ENCODE measurements at regions not wholly inside any gene's neighbourhood (a gene's known extent, or its start where the extent isn't known, plus 50 kb on each side); places are given as distances from the start of the nearest gene placed in this dataset.

GRCh38 chr2:195343942-195344530 lies 313.0 kb upstream of the SLC39A10 start:
- H3K4me2 ChIP-seq (ENCODE audit: control insufficient read depth, insufficient read depth): no peak overlapping the region
- TF ChIP-seq NFYB (IDR thresholded peaks at IDR 0.05; ENCODE audit: insufficient read depth, low read depth, low read length): no peak
- TF ChIP-seq MEF2B (IDR thresholded peaks at IDR 0.05; ENCODE audit: partially characterized antibody, poor library complexity, severe bottlenecking): no peak
- no peak for TF ChIP-seq NFYA (IDR thresholded peaks at IDR 0.05; ENCODE audit: borderline replicate concordance, low read depth, low read length)
- no peaks in the 10 kb centered on the region for H3K27me3 ChIP-seq (replicated peaks in 1 of 2; ENCODE audit: control insufficient read depth in 2 of 2, insufficient read depth in 2 of 2, low read length in 1 of 2)
- no peak overlapping the region for H2AFZ ChIP-seq (ENCODE audit: control insufficient read depth, low read depth, low read length)
- ChIA-PET RAD21 (ENCODE audit: unreplicated experiment) (no interaction called here), POLR2A (no interaction called here), SMC1A (ENCODE audit: uncharacterized antibody, unreplicated experiment) (no interaction called here), CTCF (interaction anchor here (0.6 kb wide), 1 partner anchor 10 kb away, joined by 3 read pairs; no protein-coding TSS in a partner anchor)
- H3K9me3 ChIP-seq (replicated peaks; ENCODE audit: control insufficient read depth, insufficient read depth, low read length): no peaks in the 10 kb centered on the region
- H3K9ac ChIP-seq (ENCODE audit: control insufficient read depth, insufficient read depth, low read length): no peak overlapping the region
- H3K4me3 ChIP-seq: no peak overlapping the region
- no peaks in the 10 kb centered on the region for H3K36me3 ChIP-seq (ENCODE audit: control insufficient read depth in 2 of 2, insufficient read depth in 2 of 2, low read length in 1 of 2)
- no peak overlapping the region for H3K27ac ChIP-seq (ENCODE audit: control insufficient read depth, insufficient read depth)
- no peaks in the 10 kb centered on the region for H3K4me1 ChIP-seq (ENCODE audit: control insufficient read depth, insufficient read depth, low read length)
- FAIRE-seq (no peak), ATAC-seq (no peak), DNase-seq (ENCODE audit: low read depth, low spot score) (no peak)
- in situ Hi-C loops (cut with MboI) (no loop called here), intact Hi-C loops (cut with micrococcal nuclease; ENCODE audit: unreplicated experiment) (no loop called here)
- 2% methylated on average over 5 of the region's 5 CpGs for WGBS (ENCODE audit: insufficient coverage, insufficient replicate concordance, low lambda C conversion rate, missing lambda C conversion rate)
- BruUV-seq (replicated peaks): no TSS peak
- no peaks in the 10 kb centered on the region for H4K20me1 ChIP-seq (ENCODE audit: control insufficient read depth, insufficient read depth)
- H3K79me2 ChIP-seq (ENCODE audit: control insufficient read depth, insufficient read depth, low read length): no peaks in the 10 kb centered on the region

GRCh38 chr2:195343540-195343939 lies 313.5 kb upstream of the SLC39A10 start:
- CTCF ChIA-PET: no interaction called here
- DNase-seq (ENCODE audit: low read depth, low spot score) (no peak), FAIRE-seq (no peak), ATAC-seq (peak; percentile 60)
- no peak for TF ChIP-seq YY1 (IDR thresholded peaks at IDR 0.05; ENCODE audit: low read depth, low read length)
- 0 out of 2 replicates have a peak, but pooled peaks have one; percentile 18 for TF ChIP-seq IKZF1 (conservative IDR thresholded peaks at IDR 0.05)
- TF ChIP-seq BACH1 (IDR thresholded peaks at IDR 0.05; ENCODE audit: borderline replicate concordance): no peak
- TF ChIP-seq SPI1 (IDR thresholded peaks at IDR 0.05; ENCODE audit: borderline replicate concordance, insufficient read depth, low read depth, low read length): peak; percentile 75
- no peak for TF ChIP-seq CEBPB (IDR thresholded peaks at IDR 0.05; ENCODE audit: borderline replicate concordance in 1 of 2, low read depth in 2 of 2, low read length in 2 of 2)
- no peak for TF ChIP-seq RUNX3 (IDR thresholded peaks at IDR 0.05; ENCODE audit: low read length)
- no peaks in the 10 kb centered on the region for H3K36me3 ChIP-seq (ENCODE audit: control insufficient read depth in 2 of 2, insufficient read depth in 2 of 2, low read length in 1 of 2)
- no peak overlapping the region for H2AFZ ChIP-seq (ENCODE audit: control insufficient read depth, low read depth, low read length)
- H3K4me3 ChIP-seq: no peak overlapping the region
- H3K9ac ChIP-seq (ENCODE audit: control insufficient read depth, insufficient read depth, low read length): no peak overlapping the region
- POLR2A ChIA-PET: no interaction called here
- WGBS (ENCODE audit: insufficient coverage, insufficient replicate concordance, low lambda C conversion rate, missing lambda C conversion rate): 55% methylated on average over 2 of the region's 2 CpGs
- H3K4me1 ChIP-seq (ENCODE audit: control insufficient read depth, insufficient read depth, low read length): no peaks in the 10 kb centered on the region
- RAD21 ChIA-PET (ENCODE audit: unreplicated experiment): no interaction called here
- in situ Hi-C loops (cut with MboI) (no loop called here), intact Hi-C loops (cut with micrococcal nuclease; ENCODE audit: unreplicated experiment) (no loop called here)
- H4K20me1 ChIP-seq (ENCODE audit: control insufficient read depth, insufficient read depth): no peaks in the 10 kb centered on the region
- H3K9me3 ChIP-seq (replicated peaks; ENCODE audit: control insufficient read depth, insufficient read depth, low read length): no peaks in the 10 kb centered on the region
- H3K27me3 ChIP-seq (replicated peaks in 1 of 2; ENCODE audit: control insufficient read depth in 2 of 2, insufficient read depth in 2 of 2, low read length in 1 of 2): no peaks in the 10 kb centered on the region
- no peaks in the 10 kb centered on the region for H3K79me2 ChIP-seq (ENCODE audit: control insufficient read depth, insufficient read depth, low read length)
- H3K27ac ChIP-seq (ENCODE audit: control insufficient read depth, insufficient read depth): no peak overlapping the region
- SMC1A ChIA-PET (ENCODE audit: uncharacterized antibody, unreplicated experiment): no interaction called here
- no TSS peak for BruUV-seq (replicated peaks)
- H3K4me2 ChIP-seq (ENCODE audit: control insufficient read depth, insufficient read depth): no peak overlapping the region

Data from GM12878 (cell line).